DOHH2 (cell line): ENCODE measurements at regions not wholly inside any gene's neighbourhood (a gene's known extent, or its start where the extent isn't known, plus 50 kb on each side); places are given as distances from the start of the nearest gene placed in this dataset.

Experiments
- EZH2phosphoT487 ChIP-seq: fragments of 200-600 bp; sonication (generic); IDR thresholded peaks from 2 replicates; pipeline ENCODE4 v1.6.1; 2017; ENCODE audit warnings: borderline replicate concordance, mild to moderate bottlenecking, antibody characterized with exemption, low read length, moderate library complexity, mixed read lengths
- TF ChIP-seq, protein P1 (sequence below): fragments of 200-600 bp; sonication (generic); IDR thresholded peaks from one replicate; pipeline ENCODE4 v1.5.1; 2014; ENCODE audit warnings: antibody characterized with exemption, mild to moderate bottlenecking, low read depth, low read length; ENCODE audit not compliant: poor library complexity, severe bottlenecking

DNA sequence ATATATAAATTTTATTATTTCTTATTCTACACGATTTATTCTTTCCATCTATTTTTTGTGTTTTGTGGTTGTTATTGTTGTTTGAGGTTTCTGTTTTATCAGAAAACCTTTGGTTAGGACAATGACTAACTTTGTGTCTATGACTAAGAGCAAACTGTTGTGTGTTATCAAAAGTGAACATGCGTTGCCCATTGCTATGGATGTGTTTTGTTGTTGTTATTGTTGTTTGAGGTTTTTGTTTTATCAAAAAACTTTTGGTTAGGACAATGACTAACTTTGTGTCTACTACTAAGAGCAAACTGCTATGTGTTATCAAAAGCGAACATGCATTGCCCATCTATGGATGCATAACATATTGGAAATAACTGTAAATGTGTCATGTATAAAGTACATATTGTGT, 692.3 kb downstream of the SLITRK1 start:
- TF ChIP-seq, protein P1, sequence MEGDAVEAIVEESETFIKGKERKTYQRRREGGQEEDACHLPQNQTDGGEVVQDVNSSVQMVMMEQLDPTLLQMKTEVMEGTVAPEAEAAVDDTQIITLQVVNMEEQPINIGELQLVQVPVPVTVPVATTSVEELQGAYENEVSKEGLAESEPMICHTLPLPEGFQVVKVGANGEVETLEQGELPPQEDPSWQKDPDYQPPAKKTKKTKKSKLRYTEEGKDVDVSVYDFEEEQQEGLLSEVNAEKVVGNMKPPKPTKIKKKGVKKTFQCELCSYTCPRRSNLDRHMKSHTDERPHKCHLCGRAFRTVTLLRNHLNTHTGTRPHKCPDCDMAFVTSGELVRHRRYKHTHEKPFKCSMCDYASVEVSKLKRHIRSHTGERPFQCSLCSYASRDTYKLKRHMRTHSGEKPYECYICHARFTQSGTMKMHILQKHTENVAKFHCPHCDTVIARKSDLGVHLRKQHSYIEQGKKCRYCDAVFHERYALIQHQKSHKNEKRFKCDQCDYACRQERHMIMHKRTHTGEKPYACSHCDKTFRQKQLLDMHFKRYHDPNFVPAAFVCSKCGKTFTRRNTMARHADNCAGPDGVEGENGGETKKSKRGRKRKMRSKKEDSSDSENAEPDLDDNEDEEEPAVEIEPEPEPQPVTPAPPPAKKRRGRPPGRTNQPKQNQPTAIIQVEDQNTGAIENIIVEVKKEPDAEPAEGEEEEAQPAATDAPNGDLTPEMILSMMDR: no peak
- no peak for TF ChIP-seq EZH2phosphoT487
